Stimulated activated CD8-positive, alpha-beta memory T cell treated with anti-CD3 and anti-CD28 coated beads, Interleukin-15, amount 100 ng/mL, for 48 hours (primary cell): ENCODE measurements at regions not wholly inside any gene's neighbourhood (a gene's known extent, or its start where the extent isn't known, plus 50 kb on each side); places are given as distances from the start of the nearest gene placed in this dataset.
"Not testable (repeated sequence)": the region's sequence is repeated elsewhere in the genome, so short reads cannot be mapped to it uniquely, and the experiment has no call there.

Source experiments
- DNase-seq, 2 donors: peaks; one replicate each; pipeline ENCODE4 v3.0.0-alpha.2; 2020; ENCODE audit warnings: low read depth in 2 of 2

- no peak for DNase-seq
These were observed 263.1 kb downstream of the CGGBP1 start for GRCh38 chr3:87795701-87796100.

- DNase-seq: no peak
These were observed 265.4 kb downstream of the CGGBP1 start for GRCh38 chr3:87793337-87793877.

- no peak for DNase-seq
These were observed 266.1 kb downstream of the CGGBP1 start, which contains the start of gene HTR1F for GRCh38 chr3:87792534-87793336. TSS of gene HTR1F (plus strand) at chr3:87792706.

GRCh38 chr3:87792198-87792533, 266.6 kb downstream of the CGGBP1 start:
- DNase-seq: no peak

- no peak for DNase-seq
These were observed 267.4 kb downstream of the CGGBP1 start for GRCh38 chr3:87791248-87792027.

GRCh38 chr3:87789049-87789448, 269.8 kb downstream of the CGGBP1 start:
- DNase-seq: not testable (repeated sequence)

GRCh38 chr3:87788516-87788915, 270.3 kb downstream of the CGGBP1 start:
- DNase-seq: no peak

- DNase-seq: no peak
These were observed 278.0 kb downstream of the CGGBP1 start for GRCh38 chr3:87780811-87781210.

- no peak for DNase-seq
These were observed 279.9 kb downstream of the CGGBP1 start for GRCh38 chr3:87778876-87779275.

- DNase-seq: no peak
These were observed 287.2 kb downstream of the CGGBP1 start for GRCh38 chr3:87771337-87772192.

GRCh38 chr3:87766721-87767120, 292.1 kb downstream of the CGGBP1 start:
- DNase-seq: no peak

GRCh38 chr3:87765256-87765655, 293.5 kb downstream of the CGGBP1 start:
- DNase-seq: no peak

GRCh38 chr3:87761795-87762194, 297.0 kb downstream of the CGGBP1 start:
- DNase-seq: no peak

- DNase-seq: no peak
These were observed 297.5 kb downstream of the CGGBP1 start for GRCh38 chr3:87761341-87761740.

GRCh38 chr3:87756616-87757015, 302.2 kb downstream of the CGGBP1 start:
- DNase-seq: no peak

GRCh38 chr3:87755852-87756251, 303.0 kb downstream of the CGGBP1 start:
- DNase-seq: no peak

- no peak for DNase-seq
These were observed 316.6 kb downstream of the CGGBP1 start for GRCh38 chr3:87742250-87742649.

GRCh38 chr3:87740894-87741293, 317.9 kb downstream of the CGGBP1 start:
- not testable (repeated sequence) for DNase-seq

GRCh38 chr3:87737817-87738216, 321.0 kb downstream of the CGGBP1 start:
- DNase-seq: not testable (repeated sequence)

- no peak for DNase-seq
These were observed 325.0 kb downstream of the CGGBP1 start for GRCh38 chr3:87733671-87734367.

GRCh38 chr3:87732294-87732693, 326.5 kb downstream of the CGGBP1 start:
- no peak for DNase-seq
